ENCODE measurements at regions not wholly inside any gene's neighbourhood (a gene's known extent, or its start where the extent isn't known, plus 50 kb on each side); places are given as distances from the start of the nearest gene placed in this dataset.
"Not testable (repeated sequence)": the region's sequence is repeated elsewhere in the genome, so short reads cannot be mapped to it uniquely, and the experiment has no call there.

DNA sequence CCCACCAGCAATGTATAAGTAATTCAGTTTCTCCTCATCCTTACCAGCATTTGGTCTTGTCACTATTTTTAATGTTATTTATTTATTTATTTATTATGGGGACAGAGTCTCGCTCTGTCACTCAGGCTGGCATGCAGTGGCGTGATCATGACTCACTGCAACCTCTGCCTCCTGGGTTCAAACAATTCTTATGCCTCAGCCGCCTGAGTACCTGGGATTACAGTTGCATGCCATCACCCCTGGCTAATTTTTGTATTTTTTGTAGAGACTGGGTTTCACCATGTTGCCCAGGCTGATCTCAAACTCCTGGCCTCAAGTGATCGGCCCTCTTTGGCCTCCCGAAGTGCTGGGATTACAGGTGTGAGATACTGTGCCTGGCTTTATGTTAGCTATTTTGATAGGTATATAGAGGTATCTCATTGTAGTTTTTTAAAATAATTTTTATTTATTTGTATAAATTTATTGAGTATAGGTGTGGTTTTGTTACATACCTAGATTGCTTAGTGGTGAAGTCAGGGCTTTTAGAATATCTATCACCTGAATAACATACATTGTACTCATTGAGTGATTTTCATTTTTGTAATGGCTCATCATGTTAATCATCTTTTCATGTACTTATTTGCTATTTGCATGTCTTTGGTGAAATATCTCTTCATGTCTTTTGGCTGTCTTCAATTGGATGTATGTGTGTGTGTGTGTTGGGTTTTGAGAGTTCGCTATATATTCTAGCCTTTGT is 53.3 kb downstream of the TANC2 start:
- FAIRE-seq: no peak

DNA sequence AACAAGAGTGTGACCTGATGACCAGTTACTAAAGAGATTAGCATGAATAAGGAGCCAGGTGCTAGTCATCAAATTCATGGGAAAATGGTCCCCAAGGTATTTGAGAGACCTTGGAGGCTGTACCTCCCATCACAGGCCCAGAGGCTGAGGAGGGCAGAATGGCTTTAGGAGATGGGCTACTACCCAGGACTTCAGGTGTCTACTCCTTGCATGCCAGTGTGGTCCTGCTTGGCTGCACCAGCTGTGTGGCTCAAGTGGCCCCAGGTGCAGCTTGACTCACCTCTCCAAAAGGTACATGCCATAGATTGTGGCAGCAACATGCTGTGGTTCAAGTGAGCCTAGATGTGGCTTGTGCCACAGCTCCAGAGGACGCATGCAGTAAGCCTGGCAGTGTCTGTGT is 56.5 kb downstream of the TANC2 start:
- FAIRE-seq: no peak

DNA sequence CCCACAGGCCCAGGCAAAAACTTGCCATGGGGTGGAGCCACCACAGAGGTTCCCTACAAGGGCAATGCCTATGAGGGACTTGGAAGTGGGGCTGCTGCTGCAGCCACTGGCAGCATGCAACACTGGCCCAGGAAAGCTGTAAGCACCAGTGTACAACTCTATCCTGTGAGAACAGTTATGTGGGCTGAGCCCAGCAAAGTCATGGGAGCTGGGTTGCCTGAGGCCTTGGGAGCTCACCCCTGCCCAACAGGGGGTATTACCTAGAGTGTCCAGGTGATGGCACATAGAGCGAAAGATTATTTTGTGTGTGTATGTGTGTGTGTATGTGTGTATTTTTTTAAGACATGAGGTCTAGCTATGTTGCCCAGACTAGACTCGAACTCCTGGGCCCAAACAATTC is 57.0 kb downstream of the TANC2 start:
- FAIRE-seq: no peak

DNA sequence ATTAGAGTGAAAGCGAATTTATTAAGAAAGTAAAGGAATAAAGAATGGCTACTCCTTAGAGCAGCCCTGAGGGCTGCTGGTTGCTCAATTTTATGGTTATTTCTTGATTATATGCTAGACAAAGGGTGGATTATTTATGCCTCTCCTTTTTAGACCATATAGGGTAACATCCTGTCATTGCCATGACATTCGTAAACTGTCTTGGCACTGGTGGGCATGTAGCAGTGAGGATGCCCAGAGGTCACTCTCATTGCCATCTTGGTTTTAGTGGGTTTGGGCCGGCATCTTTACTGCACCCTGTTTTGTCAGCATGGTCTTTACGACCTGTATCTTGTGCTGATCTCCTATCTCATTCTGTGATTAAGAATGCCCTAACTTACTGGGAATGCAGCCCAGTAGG is 58.2 kb downstream of the TANC2 start:
- FAIRE-seq: no peak

DNA sequence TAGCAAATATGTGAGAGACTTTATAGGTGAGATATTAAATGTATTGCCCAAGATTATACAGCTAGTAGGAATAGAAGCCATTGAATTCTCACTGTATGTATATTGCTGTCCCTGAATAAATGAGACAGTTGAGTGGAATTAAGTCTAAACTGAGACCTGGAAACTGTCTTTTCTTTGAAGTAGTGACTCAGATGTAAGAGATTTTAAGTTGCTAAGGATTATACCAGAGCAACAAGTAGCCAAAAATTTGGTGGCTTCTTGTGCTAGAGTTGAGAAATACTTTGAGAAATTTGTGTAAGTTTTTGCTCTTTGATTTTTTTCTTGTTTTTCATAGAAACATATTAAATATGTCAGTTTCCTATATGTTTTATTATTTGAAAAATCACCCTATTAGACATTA is 58.7 kb downstream of the TANC2 start:
- FAIRE-seq: no peak

DNA sequence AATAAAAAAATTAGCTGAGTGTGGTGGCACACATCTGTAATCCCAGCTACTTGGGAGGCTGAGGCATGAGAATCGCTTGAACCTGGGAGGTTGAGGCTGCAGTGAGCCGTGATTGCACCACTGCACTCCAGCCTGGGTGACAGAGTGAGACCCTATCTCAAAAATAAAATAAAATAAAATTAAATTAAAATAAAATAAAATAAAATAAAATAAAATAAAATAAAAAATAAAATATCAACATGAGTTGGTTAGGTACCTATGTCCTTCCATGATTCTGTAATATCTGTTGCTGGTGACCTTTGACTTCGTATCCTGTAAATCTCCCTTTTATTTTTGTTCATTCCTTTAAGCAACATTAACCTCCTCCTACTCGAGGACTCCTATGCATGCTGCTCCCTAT is 59.6 kb downstream of the TANC2 start:
- not testable (repeated sequence) for FAIRE-seq

DNA sequence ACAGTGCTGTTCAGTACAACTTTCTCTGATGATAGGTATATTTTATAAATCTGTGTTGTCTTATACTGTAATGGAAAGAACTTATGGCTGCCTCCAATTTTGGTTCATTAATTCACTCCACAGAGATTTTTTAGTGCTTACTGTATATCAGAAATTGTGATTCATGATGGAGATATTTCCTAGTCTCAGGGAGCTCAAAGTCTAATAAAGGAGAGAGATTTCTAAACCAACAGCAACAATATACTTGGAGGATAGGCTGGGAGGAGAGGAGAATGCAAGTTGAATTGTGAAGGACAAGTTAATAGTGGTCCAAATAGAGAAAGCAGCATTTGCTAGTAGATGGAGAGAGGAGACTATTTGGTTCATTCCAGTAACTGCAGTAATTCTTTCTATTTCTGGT is 63.5 kb downstream of the TANC2 start:
- no peak for FAIRE-seq

DNA sequence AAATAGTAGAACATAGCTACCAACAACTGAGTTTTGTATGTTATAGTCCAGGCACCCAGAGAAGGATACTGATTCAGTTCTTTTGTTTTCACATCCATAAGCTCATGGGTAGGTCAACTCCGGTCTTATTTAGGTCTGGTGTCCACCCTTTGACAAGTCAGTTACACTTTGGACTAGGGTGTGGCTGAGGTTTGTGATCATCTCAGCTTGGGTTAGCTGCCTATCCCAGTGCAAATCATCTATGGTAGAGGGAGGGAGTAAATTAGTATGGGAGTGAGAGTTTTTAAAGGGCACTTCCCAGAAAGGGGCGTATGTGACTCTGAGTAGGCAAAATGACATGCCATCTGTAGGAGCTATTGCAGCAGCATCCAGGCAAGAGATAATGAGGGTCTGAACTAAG is 66.1 kb downstream of the TANC2 start:
- no peak for FAIRE-seq

DNA sequence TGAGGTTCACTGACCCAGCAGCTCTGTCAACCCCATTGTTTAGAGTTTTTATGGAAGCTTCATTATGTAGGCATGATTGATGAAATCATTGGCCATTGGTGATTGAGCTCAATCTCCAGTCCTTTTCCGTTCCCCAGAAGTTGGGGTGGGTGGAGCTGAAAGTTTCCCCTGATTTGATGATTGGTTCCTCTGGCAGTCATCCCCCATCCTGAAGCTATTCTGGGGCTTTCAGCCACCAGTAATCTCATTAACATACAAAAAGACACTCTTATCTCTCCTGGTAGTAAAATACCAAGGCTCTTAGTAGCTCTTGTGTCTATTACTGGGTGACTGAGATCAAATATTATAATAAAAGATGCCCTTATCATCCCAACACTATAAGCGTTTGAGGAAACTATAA is 67.1 kb downstream of the TANC2 start:
- FAIRE-seq: no peak

DNA sequence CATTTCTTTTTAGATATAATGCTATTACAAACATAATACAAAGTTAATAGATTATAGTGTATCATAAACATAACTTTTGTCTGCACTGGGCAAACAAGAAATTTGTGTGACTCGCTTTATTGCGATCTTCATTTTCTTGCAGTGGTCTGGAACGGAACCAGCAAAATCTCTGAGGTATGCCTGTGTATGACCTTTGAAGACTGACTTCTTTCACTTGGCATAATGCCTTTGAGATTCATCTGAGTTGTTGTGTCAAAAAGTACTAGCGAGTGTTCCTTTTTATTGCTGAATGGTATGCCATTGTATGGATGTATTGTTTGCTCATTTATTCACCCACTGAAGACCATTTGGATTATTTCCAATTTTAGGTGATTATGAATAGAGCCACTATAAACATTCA is 69.2 kb downstream of the TANC2 start:
- FAIRE-seq: no peak

DNA sequence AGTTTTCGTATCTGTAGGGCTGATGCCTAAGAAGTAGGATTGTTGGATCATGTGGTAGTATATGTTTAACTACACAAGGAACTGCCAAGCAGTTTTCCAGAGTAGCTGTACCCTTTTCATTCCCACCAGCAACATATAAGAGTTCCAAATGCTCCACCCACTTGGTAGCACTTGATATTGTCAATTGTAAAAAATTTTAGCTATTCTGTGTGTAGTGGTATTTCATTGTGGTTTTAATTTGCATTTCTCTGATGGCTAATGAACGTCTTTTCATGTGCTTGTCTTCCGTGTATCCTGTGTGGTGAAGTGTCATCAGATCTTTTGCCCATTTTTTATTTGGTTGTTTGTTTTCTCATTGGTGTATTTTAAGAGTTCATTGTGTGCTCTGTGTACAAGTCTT is 69.7 kb downstream of the TANC2 start:
- no peak for FAIRE-seq

DNA sequence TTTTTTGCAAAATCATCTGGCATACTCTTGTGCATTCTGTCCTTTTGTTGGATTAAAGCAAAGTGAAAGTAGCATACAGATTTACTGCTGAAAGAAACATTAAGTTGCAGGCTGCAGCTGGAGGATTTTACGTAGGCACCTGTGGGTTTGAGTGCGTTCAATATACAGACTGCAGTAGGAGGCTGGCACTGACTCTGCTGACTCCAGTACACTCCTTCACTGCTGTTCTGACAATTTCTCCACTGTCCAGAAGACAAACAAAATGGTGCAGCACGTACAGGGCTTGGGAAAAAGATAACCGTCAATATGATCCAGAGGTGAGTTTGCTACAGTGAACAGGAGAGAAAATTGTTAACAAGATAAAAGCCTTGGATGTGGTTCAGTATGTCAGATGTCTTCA is 73.3 kb downstream of the TANC2 start:
- no peak for FAIRE-seq

DNA sequence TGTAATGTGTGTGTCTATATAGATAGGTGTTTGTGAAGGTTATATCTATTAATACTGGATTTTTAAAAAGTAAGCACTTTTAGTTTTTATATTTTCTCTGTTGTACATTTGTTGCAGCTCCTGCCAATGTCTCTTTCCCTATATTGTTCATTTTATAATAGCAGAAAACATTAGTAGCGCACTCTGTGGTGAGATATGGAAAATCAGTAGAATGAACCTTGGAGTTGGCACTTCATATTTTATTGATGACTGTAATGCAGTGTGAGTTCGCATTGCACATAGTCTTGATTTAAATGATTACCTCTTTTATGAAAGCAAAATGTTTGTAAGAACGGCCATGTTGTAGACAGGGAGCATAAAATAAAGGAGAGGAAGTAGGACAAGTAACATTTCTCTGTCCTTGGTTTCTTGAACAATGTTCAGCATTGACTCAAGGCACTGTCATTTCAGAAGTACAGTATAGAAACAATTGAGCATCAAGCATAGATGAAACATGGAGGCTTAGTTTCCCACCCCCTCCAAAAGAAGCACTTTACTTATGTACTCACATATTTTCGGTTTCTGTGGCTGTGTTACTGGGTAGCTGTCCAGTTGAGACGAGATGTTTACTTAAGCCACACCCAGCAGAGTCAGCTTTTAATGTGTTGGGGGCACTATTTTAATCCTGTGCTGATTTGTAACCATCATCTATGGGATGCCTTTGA is 74.0 kb downstream of the TANC2 start:
- no peak for FAIRE-seq

DNA sequence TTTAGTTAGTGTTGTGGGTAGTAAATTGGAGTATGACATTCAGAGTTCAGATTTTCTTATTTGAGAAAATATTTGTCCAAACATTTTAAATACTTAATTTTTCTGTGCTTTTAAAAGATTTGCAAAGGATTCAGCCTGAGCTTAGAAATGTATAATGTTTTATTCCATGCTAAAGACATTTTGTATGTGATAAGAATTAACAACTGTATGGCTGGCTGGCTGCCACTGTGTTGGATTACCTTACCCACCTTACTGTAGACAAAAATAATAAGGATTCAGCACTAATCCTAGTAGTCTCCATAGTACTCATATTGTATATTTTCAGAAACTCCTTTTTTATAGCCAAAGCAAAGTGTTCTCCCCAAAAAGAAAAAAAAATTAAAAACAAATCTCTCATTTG is 74.8 kb downstream of the TANC2 start:
- no peak for FAIRE-seq

DNA sequence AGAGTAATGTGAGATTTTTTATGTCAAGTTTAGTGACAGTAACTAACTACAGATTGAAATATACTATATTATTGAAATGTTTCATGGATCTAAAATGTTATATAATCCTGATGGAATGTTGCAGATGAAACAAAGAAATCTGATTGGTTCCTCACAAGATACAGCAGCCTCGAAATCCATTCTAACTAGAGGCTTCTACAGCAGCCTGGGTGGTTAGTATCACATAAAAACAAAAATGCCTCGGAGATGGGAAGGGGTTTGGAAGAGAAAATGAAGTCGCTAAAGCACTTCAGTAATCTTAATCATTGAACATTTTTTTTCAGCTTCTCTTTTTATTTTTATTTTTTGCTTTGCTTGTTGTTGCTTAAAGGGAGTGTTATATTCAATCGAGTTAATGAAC is 75.2 kb downstream of the TANC2 start:
- no peak for FAIRE-seq

DNA sequence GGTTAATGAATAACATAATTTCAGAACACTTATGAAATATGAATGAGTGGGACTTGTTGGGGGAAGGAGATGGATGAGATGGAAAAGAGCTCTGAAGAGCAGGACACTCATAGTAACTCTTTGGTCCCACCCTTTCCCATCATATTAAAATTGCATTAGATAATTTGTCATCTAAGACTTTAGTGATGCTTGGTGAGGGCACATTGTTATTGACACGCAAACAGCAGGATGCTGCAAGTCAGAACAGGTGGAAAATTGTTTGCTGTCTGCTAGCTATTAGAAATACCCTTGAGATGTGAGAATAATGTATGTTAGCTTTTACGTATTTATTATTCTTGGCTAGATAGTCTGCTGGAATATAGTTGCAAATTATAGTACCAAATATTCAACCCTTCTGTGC is 75.7 kb downstream of the TANC2 start:
- no peak for FAIRE-seq

DNA sequence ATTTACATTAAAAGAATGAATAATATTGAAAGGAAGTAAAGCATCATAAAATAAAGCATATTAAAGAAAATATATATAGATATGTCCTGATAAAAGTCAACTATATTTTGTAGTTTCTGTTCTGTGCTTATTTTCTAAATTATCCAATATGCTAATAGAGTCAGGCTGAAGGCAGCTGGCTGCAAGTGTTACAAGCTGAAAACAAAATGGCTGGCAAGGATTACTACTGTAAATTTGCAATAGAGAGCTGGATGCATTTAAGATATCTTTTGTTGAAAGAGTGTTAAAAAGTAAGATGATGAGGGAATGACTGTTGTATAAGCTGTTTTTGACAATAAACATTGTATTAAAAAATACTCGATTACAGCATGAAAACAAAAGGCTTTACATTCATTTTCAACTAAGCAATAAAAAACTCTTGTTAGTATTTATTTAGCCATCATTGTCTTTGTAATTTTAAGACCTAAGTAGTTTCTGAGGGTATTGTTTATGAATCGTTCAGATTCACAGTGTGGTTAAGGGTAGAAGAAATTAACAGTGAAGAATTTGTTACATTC is 76.3 kb downstream of the TANC2 start:
- no peak for FAIRE-seq

DNA sequence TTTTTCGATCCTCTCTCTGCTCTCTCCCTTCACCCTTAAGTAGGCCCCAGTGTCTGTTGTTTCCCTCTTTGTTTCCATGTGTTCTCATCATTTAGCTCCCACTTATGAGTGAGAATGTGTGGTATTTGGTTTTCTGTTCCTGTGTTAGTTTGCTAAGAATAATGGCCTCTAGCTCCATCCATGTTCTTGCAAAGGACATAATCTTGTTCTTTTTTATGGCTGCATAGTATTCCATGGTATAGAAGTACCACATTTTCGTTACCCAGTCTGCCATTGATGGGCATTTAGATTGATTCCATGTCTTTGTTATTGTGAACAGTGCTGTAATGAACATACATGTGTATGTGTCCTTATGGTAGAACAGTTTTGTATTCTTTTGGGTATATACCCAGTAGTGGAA is 91.5 kb downstream of the TANC2 start:
- not testable (repeated sequence) for FAIRE-seq

DNA sequence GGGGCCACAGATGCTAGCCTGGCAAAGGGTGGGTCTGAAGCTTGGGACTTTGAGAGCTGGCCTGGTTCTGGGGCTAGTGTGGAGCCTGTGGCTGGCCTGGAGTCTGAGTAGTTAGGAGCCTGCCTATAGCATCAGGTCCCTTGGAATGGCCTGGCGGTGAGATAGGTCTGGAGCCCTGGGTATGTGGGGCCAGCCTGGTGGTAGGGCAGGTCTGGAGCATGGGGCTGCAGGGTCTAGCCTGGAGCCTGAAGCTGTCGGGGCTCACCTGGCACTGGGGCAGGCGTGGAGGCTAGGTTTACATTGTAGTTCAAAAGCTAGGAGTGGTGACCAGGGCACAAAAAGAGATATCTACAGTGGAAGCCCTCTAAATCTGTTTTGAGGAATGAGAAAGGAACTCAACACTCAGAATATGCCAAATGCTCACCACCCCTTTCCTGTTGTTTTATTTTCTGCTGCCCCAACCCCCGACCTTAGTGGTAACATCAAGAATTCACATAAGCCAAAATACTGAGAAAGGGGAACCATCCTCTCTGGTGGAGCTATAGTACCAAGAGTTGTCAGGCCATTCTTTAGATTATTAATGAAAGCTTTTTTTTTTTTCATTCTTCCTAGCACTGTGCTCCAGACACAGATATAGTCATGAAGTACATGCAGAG is 100.3 kb downstream of the TANC2 start:
- no peak for FAIRE-seq

DNA sequence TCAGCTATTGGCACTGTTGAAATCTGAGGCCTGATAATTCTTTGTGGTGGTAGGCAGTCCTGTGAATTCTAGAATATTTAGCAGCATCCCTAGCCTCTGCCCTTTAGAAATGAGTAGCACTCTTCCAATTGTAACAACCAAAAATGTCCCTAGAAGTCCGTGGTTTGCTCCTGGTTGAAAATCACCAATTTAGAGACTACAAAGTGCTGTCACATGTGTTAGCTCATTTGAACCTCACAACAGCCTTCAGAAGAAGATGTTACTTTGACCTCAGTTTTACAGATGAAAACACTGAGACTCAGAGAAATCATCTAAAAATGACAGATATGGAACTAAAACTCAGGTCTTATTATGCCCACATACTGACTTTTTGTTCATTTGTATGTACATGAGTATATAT is 103.2 kb downstream of the TANC2 start:
- FAIRE-seq: no peak

DNA sequence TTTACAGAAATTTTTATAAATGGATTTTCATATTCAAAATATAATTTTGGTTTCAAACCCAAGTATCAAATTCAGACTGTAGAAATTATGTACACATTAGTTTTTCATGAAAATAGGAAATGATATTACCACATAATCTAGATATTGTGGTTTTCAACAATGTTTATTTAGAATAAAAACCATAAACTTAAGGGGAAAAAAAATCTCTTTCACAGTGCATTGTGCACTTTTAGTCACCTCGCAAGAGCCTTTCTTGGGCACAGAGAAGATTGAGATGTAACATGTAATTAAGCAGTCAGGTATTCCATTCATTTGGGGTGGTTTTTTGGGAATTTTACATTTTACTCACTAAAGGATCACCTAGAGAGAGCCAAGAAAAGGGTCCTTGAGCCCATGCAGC is 104.0 kb downstream of the TANC2 start:
- no peak for FAIRE-seq

DNA sequence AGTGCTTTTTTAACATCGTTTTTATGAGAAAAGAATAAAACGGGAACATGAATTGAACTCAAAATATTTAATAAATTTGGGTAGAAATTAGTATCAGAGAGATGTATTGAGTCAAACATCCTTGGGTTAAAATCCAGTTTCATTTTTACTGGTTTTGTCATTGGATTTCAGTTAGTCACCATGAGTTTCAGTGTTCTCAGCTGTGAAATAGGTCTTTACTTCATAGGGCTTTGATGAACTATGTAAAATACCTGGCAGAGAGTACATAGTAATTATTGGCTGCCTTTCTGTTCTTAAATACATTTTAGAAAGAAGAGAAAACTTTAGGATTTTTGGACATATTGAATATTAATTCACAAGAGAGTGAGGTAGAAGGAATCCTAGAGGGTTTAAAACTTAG is 105.8 kb downstream of the TANC2 start:
- no peak for FAIRE-seq

DNA sequence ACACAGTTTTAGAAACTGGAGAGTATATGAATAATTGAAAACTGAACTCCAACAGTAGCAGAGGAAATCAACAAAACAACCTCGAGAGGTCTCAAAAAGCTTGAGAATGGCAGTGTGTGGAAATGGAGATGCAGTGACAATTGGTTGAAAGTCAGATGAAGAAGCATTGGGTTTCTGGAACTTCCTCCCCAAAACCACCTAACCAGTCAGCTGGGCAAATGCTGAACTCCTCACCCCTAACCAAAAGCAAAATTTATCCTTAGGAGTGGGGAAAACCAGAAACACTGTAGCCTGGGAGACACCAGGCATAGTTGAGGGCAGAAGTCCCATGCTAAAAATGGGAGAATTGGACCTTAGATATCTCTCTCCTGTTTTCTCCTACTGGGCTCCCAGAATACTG is 109.9 kb downstream of the TANC2 start:
- FAIRE-seq: no peak

DNA sequence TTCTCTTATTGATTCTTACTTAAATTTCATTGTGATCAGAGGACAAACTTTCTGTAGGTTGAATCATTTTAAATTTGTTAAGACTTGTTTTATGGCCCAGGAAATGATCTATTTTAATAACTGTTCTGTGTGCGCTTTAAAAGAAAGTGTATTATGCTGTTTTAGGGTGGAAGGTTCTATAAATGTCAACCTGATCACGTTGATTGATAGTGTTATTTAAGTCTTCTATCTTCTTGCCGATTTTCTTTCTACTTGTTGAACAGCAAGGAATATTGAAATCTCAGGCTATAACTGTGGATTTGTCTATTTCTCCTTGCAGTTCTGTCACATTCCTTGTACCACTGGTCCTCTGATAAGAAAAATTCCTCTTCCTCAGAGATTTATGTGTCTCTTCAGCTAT is 112.7 kb downstream of the TANC2 start:
- no peak for FAIRE-seq
